BLaER1 (cell line): ENCODE measurements at regions not wholly inside any gene's neighbourhood (a gene's known extent, or its start where the extent isn't known, plus 50 kb on each side); places are given as distances from the start of the nearest gene placed in this dataset.

Source experiments
- H3K27ac ChIP-seq: shearing (Covaris generic); formaldehyde crosslinking; 2 replicates; pipeline ENCODE4 v1.8.1; 2022
- H3K27me3 ChIP-seq: shearing (Covaris generic); formaldehyde crosslinking; 2 replicates; pipeline ENCODE4 v1.8.1; 2022
- H3K36me3 ChIP-seq: shearing (Covaris generic); formaldehyde crosslinking; 2 replicates; pipeline ENCODE4 v1.8.1; 2022
- H3K4me1 ChIP-seq: shearing (Covaris generic); formaldehyde crosslinking; 2 replicates; pipeline ENCODE4 v1.8.1; 2022
- H3K4me2 ChIP-seq: shearing (Covaris generic); formaldehyde crosslinking; 2 replicates; pipeline ENCODE4 v1.8.1; 2022
- H3K4me3 ChIP-seq: shearing (Covaris generic); formaldehyde crosslinking; 2 replicates; pipeline ENCODE4 v1.8.1; 2022
- H3K9ac ChIP-seq: shearing (Covaris generic); formaldehyde crosslinking; 2 replicates; pipeline ENCODE4 v1.8.1; 2022
- H3K9me3 ChIP-seq: shearing (Covaris generic); formaldehyde crosslinking; 2 replicates; pipeline ENCODE4 v1.8.1; 2022
- H4K20me1 ChIP-seq: shearing (Covaris generic); formaldehyde crosslinking; 2 replicates; pipeline ENCODE4 v1.8.1; 2022
- Cebpa-rat ChIP-seq: shearing (Covaris generic); IDR thresholded peaks from 2 replicates; pipeline ENCODE4 v1.8.1; 2022

DNA sequence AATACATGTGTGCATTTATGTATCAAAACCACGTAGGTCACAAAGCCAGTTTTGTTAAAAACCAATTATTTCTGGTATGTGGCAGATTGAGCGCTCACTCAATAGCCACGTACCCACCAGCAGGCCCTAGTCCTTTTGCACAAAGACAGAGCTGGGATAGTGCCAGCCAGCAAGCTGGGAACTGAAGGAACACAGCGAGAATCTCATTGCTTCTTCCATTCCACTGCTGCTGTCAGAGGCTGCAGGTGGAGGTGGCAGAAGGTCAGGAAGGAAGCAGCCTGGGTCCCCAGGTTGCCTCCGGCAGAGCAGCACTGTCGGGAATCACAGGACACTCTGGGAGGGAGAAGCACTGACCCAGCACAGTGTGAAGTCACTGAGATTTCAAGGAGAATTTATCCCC is 385.5 kb upstream of the PFKP start:
- no peak for TF ChIP-seq Cebpa-rat
- Histone ChIP-seq H3K27me3 (no peaks in the 10 kb centered on the region), H3K9ac (no peak overlapping the region)

DNA sequence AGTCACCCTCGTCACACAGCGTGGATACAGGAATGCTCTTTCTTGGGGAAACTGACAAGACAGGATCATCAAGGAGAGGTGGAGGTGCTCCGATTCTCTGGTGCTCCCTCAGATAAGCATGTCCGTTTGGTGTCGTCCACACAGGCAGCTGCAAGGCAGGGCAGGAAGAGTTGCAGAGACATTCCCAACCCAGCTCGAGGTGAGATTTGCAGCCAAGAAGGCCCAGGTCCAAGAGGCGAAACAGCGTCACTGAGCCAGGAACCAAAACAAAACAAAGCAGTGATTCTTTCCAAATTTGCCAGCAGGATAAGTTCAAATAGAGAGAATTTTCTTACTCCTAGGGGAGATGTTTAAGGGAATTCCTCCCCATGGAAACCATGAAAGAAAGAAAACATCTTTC is 386.5 kb upstream of the PFKP start:
- no peaks in the 10 kb centered on the region for H3K9me3 ChIP-seq
- no peak overlapping the region for H3K4me2 ChIP-seq
- TF ChIP-seq Cebpa-rat = no peak
- no peak overlapping the region for H3K4me3 ChIP-seq
- no peaks in the 10 kb centered on the region for H3K27me3 ChIP-seq
- H3K4me1 ChIP-seq = no peaks in the 10 kb centered on the region
- no peak overlapping the region for H3K9ac ChIP-seq
- H3K27ac ChIP-seq = no peak overlapping the region
- no peaks in the 10 kb centered on the region for H3K36me3 ChIP-seq
- no peaks in the 10 kb centered on the region for H4K20me1 ChIP-seq

More for the DNA sequence above, 385.5 kb upstream of the PFKP start:
- H3K36me3 ChIP-seq = no peaks in the 10 kb centered on the region
- H3K4me2 ChIP-seq = no peak overlapping the region
- no peaks in the 10 kb centered on the region for H3K4me1 ChIP-seq
- no peak overlapping the region for H3K4me3 ChIP-seq
- H3K27ac ChIP-seq = no peak overlapping the region
- H3K9me3 ChIP-seq = no peaks in the 10 kb centered on the region
- no peaks in the 10 kb centered on the region for H4K20me1 ChIP-seq

DNA sequence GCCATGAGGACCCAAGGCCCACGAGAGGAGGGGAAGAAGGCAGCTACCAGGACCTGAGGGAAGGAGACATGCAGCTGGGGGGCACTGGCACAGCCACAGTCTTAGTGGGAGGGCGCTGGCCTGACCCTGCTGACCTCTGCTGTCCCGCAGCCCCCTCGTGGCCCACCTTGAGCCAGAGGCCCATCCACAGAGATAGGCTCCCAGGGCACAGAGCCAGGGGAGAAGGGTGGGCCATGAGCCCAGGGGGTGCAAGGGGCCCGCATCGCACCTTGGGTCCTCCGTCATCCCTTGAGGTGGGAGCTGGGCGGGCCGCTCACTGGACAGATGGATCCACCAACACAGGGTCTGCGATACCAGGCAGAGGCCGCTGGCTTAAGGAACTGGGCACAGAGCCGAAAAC is 387.7 kb upstream of the PFKP start:
- Histone ChIP-seq H4K20me1 (no peaks in the 10 kb centered on the region), H3K9me3 (no peaks in the 10 kb centered on the region), H3K4me1 (no peaks in the 10 kb centered on the region), H3K27ac (no peak overlapping the region), H3K4me2 (no peak overlapping the region), H3K36me3 (no peaks in the 10 kb centered on the region), H3K9ac (no peak overlapping the region), H3K27me3 (no peaks in the 10 kb centered on the region), H3K4me3 (no peak overlapping the region)
- TF ChIP-seq Cebpa-rat = no peak

DNA sequence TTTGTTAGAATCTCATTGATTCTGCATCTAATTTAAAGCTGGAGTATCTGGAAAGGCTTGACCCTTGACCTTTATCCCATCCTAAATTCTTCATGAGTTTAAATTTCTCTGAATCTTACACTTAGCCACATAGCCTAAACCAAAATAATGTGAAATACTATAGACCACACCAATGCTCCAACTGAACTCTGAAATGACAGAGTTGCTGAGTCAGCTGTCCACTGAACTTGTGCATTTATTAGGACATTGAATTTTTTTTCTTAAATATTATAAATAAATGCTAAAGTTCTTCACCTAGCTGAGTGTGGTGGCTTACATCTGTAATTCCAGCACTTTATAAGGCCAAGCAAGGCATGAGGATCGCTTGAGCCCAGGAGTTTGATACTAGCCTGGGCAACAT is 390.9 kb upstream of the PFKP start:
- Histone ChIP-seq H3K27me3 (no peaks in the 10 kb centered on the region), H3K27ac (no peak overlapping the region), H3K4me2 (no peak overlapping the region), H4K20me1 (no peaks in the 10 kb centered on the region), H3K9ac (no peak overlapping the region), H3K4me1 (no peaks in the 10 kb centered on the region), H3K36me3 (no peaks in the 10 kb centered on the region), H3K4me3 (no peak overlapping the region), H3K9me3 (no peaks in the 10 kb centered on the region)
- no peak for TF ChIP-seq Cebpa-rat

DNA sequence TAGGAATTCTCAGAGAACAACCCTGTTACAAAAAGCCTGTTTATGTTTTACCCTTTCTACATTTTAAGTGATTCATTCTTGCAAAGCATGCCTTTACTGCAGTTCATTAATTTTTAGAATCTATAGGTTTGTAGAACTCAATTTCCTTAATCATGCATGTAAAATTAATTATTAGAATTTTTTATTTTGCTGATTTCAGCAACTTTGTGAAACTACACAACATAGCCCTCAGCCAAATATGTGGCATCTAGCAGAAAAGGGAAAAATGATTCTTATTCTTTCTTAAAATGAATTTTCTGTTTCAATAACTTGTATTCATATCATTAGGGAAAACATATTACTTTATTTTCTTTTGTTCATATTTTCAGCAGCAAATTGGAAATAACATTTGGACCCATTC is 392.9 kb upstream of the PFKP start:
- no peak for TF ChIP-seq Cebpa-rat
- no peaks in the 10 kb centered on the region for H3K9me3 ChIP-seq
- H3K36me3 ChIP-seq = no peaks in the 10 kb centered on the region
- no peaks in the 10 kb centered on the region for H4K20me1 ChIP-seq
- H3K4me1 ChIP-seq = no peaks in the 10 kb centered on the region
- no peaks in the 10 kb centered on the region for H3K27me3 ChIP-seq
- no peak overlapping the region for H3K27ac ChIP-seq
- no peak overlapping the region for H3K4me2 ChIP-seq
- no peak overlapping the region for H3K9ac ChIP-seq
- no peak overlapping the region for H3K4me3 ChIP-seq

DNA sequence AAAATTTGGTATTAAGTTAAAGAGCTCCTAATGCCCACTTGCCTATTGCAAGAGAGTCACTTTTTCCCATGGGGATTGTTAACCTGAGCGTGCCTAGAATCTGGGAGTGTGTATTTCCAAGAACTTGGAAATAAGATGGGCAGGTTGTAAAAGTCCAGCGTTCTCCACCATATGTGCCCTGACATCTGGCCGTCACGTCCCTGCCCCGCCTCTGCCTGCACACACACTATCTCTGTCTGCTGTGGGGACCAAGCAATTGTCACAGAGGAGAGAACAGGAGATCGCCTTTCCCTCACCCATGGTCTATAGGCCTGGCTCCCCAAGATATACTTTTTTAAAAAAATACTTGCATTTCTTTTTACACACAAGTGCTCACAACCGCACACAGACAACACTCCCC is 396.5 kb upstream of the PFKP start:
- no peaks in the 10 kb centered on the region for H3K27me3 ChIP-seq
- H3K9me3 ChIP-seq = no peaks in the 10 kb centered on the region; the same call in 1 of the 2 replicates
- no peaks in the 10 kb centered on the region for H3K4me1 ChIP-seq
- H3K36me3 ChIP-seq = no peaks in the 10 kb centered on the region
- no peak overlapping the region for H3K9ac ChIP-seq
- no peak overlapping the region for H3K4me2 ChIP-seq
- no peak overlapping the region for H3K4me3 ChIP-seq
- H3K27ac ChIP-seq = no peak overlapping the region
- H4K20me1 ChIP-seq = no peaks in the 10 kb centered on the region
- TF ChIP-seq Cebpa-rat = no peak

DNA sequence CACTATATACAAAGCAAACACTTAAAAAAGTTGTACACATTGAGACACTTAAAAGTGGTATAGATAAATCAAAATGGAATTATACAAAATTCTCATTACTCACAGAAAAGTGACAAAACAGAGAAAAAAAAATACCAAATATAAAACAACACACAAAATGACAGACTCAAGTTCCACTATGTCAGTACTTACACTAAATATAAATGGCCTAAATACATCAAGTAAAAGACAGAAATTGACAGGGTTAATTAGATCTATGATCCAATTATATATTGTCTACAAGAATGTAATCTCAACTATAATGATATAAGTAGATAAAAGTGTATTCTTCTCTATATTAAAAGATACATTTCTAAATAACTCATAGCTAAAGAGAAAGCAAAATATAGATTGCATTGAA is 401.6 kb upstream of the PFKP start:
- H3K27ac ChIP-seq = no peak overlapping the region
- no peak overlapping the region for H3K9ac ChIP-seq
- H3K4me1 ChIP-seq = no peaks in the 10 kb centered on the region
- H3K36me3 ChIP-seq = no peaks in the 10 kb centered on the region
- H3K27me3 ChIP-seq = no peaks in the 10 kb centered on the region
- H3K4me2 ChIP-seq = no peak overlapping the region
- H3K4me3 ChIP-seq = no peak overlapping the region
- H3K9me3 ChIP-seq = peaks cover 10% of the 10 kb centered on the region
- TF ChIP-seq Cebpa-rat = no peak
- no peaks in the 10 kb centered on the region for H4K20me1 ChIP-seq

DNA sequence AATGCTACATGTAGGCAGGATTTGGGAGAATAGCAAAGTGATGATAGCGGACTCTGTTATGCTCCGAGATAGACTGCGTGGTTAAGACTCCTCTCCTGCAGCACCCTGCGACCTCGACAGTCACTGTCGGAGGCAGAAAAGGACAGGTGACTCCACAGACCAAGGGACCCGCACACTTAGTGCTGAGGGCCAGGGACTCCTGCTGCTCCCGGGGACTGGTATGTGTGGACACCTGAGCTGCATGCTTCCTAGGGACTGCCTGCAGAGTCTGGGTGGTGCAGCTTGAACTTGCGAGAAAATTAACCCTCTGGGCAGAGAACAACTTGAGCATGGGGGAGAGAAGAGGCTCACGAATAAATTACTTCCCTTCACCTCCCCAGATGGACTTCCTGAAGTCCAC is 407.1 kb upstream of the PFKP start:
- Histone ChIP-seq H3K4me2 (no peak overlapping the region), H3K36me3 (no peaks in the 10 kb centered on the region), H3K27me3 (no peaks in the 10 kb centered on the region), H3K4me1 (no peaks in the 10 kb centered on the region), H3K9me3 (peaks cover 10% of the 10 kb centered on the region; the same call in 1 of the 2 replicates), H4K20me1 (no peaks in the 10 kb centered on the region), H3K4me3 (no peak overlapping the region), H3K27ac (no peak overlapping the region), H3K9ac (no peak overlapping the region)
- TF ChIP-seq Cebpa-rat = no peak

DNA sequence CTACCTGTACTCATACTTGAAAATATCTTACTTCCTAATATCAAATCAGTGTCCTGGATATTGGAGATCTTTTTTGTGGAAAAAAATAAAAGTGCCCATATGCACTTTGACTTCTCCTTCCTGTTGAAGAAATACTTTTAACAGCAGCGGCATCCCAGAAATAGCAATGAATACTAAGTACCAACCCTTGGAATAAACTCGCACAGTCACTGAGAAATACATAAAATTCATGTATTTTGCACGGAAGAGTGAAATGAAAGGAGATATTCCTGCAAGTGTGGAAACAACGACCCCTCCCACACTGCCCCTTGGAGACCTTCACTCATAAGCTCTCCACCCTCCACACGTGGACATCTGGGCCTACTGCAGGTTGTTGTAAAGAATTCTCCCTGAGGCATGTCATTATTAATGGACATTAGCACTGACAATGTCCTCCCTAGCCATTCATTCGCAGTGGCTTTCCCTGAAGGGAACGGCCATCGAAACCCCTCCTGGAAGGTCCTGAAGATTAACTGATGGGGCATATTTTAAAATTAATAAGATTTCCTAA is 407.6 kb upstream of the PFKP start:
- Histone ChIP-seq H3K4me2 (no peak overlapping the region), H3K9ac (no peak overlapping the region), H3K4me1 (no peaks in the 10 kb centered on the region), H3K27me3 (no peaks in the 10 kb centered on the region), H3K4me3 (no peak overlapping the region), H3K27ac (no peak overlapping the region), H3K9me3 (peaks cover 4% of the 10 kb centered on the region; the same call in 1 of the 2 replicates), H4K20me1 (no peaks in the 10 kb centered on the region), H3K36me3 (no peaks in the 10 kb centered on the region)
- no peak for TF ChIP-seq Cebpa-rat

DNA sequence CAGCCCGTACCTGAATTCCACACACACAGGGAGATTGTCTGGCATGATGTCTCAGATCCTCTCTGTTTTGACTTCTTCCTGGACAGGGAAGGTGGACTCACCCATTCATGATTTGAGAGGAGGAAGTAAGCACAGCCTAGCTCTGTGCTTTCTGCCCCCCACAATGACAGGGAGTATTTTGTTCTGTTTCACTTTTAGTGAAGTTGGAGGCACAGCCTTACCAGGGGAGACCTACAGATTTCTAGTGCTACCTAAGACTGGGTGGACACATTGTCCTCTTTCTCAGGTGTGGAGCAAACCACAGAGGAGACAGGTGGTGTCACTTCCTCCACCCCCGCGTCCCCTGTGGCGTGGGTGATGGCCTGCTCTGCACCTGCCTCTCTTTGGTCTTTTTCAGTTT is 408.6 kb upstream of the PFKP start:
- no peak overlapping the region for H3K4me2 ChIP-seq
- no peak overlapping the region for H3K9ac ChIP-seq
- no peaks in the 10 kb centered on the region for H3K27me3 ChIP-seq
- H3K36me3 ChIP-seq = no peaks in the 10 kb centered on the region
- H4K20me1 ChIP-seq = no peaks in the 10 kb centered on the region
- H3K9me3 ChIP-seq = no peaks in the 10 kb centered on the region
- no peak overlapping the region for H3K4me3 ChIP-seq
- no peak for TF ChIP-seq Cebpa-rat
- H3K4me1 ChIP-seq = no peaks in the 10 kb centered on the region
- no peak overlapping the region for H3K27ac ChIP-seq

DNA sequence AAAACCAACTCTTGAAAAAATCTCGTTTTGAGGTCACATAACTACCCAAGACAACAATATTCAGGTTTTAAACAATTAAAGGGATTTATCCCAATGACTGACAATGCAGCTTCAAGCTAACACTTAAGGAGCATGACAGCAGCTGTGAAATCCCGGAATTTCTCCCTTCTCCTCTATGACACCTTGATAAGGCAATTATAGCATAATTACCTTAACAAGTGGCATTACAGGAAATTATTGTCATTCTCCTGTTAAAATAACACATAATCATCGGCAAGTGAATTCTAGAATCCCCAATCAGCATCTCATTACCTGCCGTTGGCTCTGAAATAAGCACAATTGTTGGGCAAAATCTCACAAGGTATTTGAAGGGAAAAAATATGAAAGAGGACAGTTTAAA is 417.0 kb upstream of the PFKP start:
- Histone ChIP-seq H3K9ac (no peak overlapping the region), H4K20me1 (no peaks in the 10 kb centered on the region), H3K4me1 (no peaks in the 10 kb centered on the region), H3K9me3 (peaks cover 8% of the 10 kb centered on the region), H3K36me3 (no peaks in the 10 kb centered on the region), H3K27ac (no peak overlapping the region), H3K27me3 (no peaks in the 10 kb centered on the region), H3K4me3 (no peak overlapping the region), H3K4me2 (no peak overlapping the region)
- TF ChIP-seq Cebpa-rat = no peak
